LNCAP (cell line): ENCODE measurements at regions not wholly inside any gene's neighbourhood (a gene's known extent, or its start where the extent isn't known, plus 50 kb on each side); places are given as distances from the start of the nearest gene placed in this dataset.

Source experiments
- TF ChIP-seq, protein P1 (sequence below): fragments of 450-650 bp; IDR thresholded peaks from 2 replicates; pipeline ENCODE4 v1.5.1; 2017; ENCODE audit warnings: mild to moderate bottlenecking

DNA sequence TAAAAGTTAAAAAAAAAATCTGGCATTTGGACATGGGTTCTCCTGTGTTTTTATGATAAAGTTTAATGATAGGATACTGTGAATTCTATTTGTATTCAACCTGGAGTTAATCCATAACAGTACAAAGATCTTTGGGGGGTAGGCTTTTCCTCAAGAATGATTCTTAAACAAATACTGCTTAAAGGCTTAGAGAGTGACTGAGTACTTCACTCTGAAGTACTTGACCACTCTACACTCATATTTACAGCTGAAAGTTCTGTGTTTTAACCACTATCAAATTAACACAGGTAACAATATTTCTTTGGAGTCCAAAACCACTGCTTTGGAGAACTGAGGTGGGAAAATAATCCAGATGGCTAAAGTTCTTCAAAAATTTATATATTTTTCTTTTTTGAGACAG is 74.2 kb upstream of the TMEM168 start:
- TF ChIP-seq, protein P1, sequence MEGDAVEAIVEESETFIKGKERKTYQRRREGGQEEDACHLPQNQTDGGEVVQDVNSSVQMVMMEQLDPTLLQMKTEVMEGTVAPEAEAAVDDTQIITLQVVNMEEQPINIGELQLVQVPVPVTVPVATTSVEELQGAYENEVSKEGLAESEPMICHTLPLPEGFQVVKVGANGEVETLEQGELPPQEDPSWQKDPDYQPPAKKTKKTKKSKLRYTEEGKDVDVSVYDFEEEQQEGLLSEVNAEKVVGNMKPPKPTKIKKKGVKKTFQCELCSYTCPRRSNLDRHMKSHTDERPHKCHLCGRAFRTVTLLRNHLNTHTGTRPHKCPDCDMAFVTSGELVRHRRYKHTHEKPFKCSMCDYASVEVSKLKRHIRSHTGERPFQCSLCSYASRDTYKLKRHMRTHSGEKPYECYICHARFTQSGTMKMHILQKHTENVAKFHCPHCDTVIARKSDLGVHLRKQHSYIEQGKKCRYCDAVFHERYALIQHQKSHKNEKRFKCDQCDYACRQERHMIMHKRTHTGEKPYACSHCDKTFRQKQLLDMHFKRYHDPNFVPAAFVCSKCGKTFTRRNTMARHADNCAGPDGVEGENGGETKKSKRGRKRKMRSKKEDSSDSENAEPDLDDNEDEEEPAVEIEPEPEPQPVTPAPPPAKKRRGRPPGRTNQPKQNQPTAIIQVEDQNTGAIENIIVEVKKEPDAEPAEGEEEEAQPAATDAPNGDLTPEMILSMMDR, result no peak

DNA sequence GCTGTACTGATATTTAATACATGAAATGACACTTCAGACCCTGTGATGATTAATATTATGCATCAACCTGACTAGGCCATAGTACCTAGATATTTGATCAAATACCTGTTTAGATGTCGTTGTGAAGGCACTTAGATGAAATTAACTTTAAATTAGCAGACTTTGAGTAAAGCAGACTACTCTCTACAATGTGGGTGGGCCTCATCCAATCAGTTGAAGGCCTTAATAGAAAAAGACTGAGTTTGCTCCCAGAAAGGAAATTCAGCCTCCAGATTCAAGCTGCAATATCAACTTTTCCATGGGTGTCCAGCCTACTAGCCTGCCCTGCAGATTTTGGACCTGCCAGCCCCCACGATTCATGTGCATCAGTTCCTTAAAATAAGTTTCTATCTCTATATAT is 68.6 kb upstream of the TMEM168 start:
- TF ChIP-seq, protein P1, result no peak

DNA sequence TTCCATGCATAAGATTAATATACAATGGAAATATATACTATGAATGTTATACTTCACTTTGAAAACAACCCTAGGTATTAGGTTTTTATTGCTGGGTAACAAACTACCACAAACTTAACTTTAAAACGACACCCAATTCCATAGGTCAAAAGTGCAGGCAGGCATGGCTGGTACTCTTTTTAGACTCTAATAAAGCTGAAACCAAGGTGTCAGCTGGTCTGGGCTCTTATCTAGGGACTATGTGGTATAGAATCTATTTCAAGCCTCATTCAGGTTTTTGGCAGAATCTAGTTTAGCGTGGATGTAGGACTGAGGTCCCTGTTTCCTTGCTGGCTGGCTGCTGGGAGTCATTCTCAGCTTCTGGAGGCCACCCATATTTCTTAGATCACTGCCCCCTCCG is 65.0 kb upstream of the TMEM168 start:
- TF ChIP-seq, protein P1, result no peak

DNA sequence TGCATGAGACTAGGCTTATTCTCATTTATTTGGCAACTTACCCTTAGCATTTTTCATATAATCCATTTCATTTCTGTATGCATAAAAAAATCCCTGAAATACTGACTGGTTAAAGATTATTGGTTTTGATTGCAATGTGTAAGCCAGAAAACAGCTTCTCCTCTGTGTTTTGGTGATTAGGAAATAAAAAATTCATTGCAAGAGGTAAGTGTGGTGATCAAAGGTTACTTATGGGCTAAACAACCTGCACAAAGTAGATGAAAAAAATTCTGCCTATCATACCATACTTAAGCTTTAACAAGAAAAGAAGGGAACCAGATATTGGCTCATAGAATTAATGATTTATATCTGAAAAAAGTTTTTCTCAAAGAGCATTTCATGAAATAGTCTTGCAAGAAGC is 64.0 kb upstream of the TMEM168 start:
- TF ChIP-seq, protein P1, result no peak

DNA sequence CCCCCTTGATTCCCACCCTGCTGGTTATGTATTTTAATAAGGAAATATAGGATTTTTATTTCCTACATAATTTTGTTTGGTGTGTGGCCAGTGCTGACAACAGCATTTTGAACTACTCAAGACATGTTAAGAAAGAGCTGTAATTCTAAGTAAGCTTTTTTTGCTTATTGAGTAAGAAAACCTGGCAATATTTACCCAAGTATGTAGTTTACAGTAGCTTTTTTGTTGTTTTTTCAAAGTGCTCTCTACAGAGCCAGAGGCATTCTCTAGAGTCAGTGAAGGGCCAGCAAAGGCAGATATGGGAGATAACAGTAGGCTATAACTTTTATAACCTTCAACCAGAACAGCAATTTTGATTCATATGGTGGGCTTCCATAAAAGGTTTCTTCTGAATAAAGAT is 63.2 kb upstream of the TMEM168 start:
- TF ChIP-seq, protein P1, result no peak

DNA sequence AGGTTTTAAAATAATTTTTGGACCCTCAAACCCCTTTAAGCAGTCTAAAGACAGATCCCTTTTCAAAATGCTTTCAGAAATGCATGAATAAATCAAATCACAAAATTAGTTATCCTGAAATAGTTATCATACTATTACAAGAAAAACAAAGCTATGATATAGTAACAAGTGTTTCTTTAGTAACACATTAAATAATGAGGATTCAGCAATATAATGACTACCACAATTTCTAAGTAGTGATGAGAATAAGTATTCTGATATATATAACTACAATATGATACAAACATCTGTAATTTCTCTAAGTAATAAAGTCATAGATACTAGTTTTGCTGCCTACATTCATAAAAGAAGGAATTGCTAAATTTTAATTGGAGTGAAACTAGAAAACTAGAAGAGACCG is 53.0 kb upstream of the TMEM168 start:
- TF ChIP-seq, protein P1, result no peak
